MV-4-11 (cell line): ENCODE measurements at regions not wholly inside any gene's neighbourhood (a gene's known extent, or its start where the extent isn't known, plus 50 kb on each side); places are given as distances from the start of the nearest gene placed in this dataset.

Experiments used
- DNase-seq: peaks from one replicate; lab custom pipeline; 2025; lab: John Stamatoyannopoulos, UW

DNA sequence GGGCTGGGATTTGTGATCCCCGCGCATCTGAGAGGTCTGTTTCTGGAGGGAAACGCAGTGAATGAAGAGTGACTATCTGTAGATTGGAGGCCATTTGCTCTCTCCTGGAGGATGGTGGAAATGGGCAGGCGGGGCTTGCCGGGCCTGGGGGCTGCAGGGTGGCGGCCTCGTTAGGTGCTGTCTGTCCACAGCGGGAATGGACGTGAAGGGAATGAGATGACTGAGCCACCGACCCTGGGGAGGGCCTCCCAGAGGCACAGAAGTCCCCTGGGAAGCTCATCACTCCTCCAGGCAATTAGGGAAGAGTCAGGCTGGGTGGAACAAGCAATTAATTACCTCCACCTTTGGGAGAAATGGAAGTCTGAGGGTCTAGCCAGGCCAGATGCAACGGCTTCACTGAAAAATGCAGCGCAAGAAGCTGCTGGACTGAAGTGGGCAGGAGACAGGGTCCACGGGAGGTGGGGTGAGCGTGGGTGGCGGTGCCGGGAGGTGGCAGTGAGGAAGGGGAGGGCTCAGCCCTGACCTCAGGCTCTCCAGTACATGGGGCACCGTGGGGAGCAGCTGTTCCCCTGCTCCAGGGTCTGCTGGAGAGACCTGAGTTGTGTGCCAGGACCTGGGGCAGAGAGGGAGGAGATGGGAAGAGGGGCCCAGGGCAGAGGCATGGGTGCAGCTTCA lies 524.5 kb downstream of the BRD1 start:
- DNase-seq: no peak

- DNase-seq: no peak
Observed at GRCh38 chr22:49302530-49302929, 525.1 kb downstream of the BRD1 start.

GRCh38 chr22:49302150-49302460 lies 525.6 kb downstream of the BRD1 start:
- DNase-seq: no peak

DNA sequence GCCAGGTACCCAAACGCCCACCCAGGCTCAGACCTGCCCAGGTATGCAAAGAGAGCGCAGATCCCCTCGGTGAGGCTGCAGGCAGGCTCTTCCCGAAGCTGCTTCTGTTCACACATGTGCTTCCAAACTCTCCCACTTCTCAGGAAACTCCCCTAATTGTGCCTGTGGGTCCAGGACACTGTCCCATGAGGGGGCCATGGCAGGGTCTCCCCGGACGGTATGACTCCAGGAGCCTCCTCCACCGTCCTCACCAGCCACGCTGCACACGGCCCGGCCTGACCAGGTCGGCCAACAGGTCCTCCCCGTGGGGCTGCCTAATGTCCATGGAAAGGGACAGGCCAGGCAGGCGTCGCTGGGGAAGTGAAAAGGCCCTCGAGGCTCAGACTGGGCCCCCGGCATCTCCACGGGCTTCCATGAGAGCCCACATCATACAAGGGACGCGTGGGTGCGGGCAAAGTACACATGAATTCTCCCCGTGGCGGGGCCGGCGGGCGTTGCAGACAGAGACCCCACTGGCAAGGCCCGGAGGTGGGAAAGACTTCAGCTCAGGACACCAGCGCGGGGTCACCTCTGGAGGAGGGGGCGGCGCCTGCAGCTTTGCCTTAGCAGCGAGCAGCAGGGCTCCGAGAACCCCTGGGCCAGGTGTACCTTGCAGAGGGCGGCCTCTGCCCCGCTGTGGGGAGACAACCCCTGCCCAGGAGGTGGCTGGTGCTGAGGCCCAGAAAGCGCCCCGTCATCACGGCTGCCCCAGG lies 526.1 kb downstream of the BRD1 start:
- DNase-seq: no peak

GRCh38 chr22:49300951-49301397 lies 526.7 kb downstream of the BRD1 start:
- no peak for DNase-seq

DNA sequence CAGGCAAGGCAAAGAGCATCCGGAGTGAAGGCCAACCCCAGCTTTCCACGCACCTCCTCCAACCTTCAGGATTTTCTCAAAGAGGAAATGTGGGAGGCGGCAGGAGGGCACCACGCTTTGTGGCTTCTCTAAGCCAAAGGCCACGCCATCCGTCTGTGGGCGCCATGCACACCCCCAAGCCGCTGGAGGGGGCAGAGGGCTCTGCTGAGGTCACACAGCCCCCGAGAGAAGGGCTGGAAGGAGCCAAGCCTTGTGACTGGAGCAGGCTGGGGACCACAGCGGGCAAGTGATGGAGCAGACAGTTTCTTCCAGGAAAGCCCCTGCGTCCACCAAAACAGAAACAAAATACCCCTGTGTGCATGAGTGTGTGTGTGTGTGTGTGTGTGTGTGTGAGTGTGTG lies 527.4 kb downstream of the BRD1 start:
- no peak for DNase-seq

DNA sequence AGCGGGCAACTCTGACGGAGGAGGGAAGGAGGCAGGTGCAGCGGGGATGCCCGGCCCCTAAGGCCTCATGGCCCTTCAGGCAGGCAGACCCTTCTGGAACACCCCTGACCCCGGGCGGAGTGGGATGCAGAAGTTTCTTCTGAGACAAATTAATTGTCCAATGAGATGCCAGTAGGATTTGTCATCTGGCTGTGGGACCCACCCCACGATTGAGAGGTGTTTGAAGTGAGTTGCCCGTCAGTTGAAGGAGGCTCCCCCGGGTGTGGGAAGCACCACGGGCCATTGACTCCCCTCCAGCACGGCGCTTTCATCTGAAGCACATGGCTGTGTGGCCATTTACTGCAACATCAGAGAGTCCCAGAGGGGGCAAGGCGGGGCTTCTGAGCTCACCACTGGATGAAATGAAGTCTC lies 527.8 kb downstream of the BRD1 start:
- no peak for DNase-seq

DNA sequence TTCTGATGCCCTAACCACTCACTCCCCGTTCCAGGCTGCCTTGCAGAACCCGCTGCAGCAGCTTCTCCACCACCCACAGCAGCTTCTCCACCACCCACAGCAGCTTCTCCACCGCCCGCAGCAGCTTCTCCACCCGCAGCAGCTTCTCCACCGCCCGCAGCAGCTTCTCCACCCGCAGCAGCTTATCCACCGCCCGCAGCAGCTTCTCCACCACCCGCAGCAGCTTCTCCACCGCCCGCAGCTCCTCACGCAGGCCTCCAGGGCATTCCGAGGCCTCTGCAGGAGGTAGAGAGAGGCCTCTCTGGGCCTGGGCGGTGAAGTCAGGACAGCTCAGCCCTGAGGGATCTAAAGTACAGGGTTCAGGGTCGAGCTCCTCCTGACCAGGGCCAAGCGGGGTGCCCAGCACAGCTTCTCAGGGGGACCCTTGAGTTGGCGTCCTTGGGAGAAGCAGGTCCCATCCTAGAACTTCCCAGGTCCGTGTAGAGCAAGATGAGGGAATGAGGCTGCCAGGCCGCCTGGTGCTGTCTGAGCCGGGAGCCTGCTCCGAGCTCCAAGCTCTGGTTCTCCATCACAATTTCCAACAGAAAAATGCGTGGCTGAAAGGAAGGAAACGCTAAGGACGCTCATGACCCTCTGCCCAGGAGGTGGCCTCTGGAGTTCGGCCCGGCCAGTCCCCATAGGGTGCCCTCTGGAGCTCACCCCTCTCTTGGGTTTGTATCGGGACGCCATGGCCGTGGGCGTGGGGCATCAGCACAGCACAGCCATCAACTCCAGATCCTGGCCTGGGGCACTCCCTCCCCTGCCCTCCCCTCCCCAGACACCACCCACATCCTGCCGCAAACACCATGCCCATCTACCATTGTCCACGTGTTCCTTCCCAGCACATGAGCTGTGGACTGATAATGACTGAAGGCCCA lies 528.6 kb downstream of the BRD1 start:
- DNase-seq: no peak

DNA sequence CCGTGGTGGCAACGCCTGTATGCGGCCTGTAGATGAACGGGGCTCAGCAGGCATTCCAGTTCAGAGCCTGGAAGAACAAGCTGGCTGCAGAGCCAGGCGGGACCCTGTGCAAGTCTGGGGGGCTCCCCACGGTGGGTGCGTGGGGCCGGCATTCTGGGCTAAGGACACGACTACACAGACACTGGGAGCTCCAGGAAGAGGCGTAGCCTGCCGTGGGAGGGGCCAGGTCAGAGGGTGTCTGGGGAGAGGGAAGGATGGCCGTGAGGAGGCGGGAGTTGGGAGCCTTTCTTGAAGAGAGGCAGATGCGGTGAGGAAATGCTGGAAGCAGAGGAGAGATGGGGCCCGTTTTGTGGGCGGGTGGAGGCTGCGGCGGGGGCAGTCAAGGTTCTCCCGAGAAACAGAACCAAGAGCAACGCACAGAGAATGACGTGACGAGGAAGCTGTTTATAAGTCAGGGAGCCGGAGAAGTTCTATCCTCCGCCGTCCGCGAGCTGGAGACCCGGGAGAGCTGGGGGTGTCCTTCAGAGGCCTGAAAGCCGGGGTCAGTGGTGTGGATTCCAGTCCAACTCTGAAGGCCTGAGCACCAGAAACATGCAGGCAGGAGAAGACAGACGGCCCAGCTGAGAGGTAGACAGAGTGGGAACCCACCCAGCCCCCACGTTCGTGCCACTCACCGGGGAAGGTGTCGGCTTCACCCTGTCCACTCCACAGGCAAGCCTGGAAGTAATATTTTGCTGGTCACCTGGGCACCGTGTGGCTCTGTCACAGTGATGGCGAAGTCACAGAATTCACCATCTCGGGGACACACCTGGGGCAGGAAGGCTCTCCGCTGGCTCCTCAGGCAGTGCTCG lies 529.6 kb downstream of the BRD1 start:
- no peak for DNase-seq

DNA sequence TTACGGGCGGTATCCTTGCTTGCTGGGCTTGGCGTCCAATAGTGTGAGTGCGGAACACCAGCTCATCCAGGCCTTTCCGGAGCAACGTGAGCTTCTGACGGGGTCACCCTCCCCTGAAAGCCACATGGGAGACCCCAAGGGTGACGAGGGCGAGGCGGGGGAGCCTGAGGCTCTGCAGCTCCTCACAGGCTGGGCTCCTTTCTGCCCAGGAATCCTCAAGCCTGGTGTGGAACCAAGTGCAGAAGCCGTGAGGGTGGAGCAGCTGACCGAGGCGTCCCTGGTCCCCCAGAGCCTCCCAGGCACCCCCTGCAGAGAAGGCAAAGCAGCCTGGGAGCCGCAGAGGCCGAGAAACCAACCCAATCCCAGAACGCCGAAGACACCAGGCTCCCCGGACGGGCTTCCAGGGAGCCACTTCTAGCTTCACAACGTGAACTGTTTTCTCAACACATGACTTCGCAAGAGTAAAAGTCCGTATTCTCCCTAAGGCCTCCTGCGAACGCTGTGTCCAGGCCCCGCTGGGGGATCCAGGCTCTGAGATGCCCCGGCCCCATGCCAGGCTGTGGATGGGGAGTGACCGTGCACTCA lies 530.3 kb downstream of the BRD1 start:
- DNase-seq: no peak

DNA sequence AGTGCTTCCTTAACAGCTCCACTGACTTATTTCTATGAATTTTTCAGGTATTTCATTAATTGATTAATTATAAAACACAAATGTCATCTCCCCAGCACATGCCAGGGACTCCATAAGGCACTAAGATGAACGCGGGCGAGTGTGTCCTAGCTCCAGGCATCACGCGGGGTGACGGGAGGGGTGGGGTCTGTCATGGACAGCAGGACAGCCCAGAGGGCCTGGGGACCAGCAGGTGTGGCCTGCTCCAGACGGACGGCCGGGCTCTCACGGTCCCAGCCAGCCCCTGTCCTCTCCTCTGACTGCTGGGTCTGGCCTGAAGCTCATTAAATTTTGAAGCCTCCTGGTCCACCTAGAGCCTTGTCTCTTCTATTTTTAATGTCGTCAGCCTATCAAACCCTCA lies 531.1 kb downstream of the BRD1 start:
- no peak for DNase-seq

- no peak for DNase-seq
Observed at GRCh38 chr22:49295851-49296560, 531.7 kb downstream of the BRD1 start.

GRCh38 chr22:49295465-49295743 lies 532.3 kb downstream of the BRD1 start:
- DNase-seq: no peak

DNA sequence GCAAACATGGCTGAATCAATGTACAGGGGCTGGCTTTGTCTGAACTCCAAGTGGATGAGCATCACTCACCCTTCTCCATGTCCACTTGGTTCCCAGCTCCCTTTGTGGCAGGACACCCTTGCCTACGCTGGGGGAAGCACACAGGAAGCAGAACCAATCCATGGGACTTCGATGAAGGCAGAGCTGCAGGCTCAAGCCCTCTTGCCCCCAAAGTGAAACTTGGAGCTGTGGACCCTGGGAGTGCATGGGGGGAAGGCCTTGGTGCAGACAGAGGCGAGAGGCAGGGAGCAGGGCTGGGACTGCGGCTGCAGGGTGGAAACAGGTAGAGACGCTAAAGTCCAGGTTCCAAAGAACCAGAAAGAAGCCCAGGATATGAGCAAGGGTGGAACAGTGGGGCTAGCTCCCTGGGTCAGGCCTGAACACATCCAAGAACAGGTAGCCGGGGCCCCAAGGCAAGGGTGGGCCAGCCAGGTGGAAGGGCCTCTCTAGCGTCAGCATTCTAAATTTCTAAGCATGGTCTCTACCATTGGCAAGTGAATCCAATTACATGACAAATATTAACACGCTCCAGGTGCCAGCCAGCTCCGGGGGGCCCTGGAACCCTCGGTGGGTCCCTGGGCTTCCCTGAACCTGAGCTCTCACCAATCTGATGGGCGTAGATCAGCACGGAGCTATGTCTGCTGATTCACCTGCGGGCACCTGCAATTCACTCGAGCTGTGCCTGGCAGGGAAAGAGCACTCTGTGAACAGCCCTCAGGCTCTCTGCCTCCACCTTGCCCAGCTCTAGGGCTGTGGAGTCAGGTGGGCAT lies 532.8 kb downstream of the BRD1 start:
- no peak for DNase-seq

DNA sequence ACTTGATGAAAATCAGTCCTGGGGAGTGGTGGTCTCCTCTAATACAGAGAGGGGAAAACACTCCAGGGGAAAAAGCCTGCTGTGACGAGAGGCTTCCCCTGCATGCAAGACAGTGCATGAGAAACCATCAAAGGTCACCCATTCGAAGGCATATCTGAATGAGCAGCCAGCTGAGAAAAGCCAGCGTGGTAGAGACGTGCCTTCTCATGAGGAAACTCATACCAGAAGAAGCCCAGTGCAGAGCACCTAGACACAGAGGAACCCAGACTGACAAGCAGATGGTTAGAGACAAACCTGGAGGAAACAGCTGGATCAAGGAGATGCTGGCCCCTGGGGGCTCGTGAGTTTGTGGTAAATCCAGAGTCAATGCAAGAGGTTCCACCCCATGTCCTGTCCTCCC lies 534.8 kb downstream of the BRD1 start:
- no peak for DNase-seq

DNA sequence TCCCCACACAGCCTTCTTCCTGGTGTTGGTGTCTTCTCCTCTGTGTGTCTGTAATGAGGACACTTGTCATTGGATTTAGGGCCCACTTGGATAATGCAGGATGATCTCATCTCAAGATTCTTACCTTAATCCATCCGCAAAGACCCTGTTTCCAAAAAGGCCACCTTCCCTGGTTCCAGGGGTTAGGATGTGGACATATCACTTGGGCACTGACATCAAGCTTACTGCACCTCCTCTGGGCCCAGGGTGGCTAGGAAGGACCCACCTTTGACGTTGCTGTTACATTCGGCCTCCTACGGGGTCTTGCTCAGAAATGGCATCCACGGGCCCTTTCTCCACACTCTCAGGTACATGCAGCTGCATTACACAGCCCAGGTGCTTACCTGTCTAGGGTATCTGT lies 535.9 kb downstream of the BRD1 start:
- no peak for DNase-seq

DNA sequence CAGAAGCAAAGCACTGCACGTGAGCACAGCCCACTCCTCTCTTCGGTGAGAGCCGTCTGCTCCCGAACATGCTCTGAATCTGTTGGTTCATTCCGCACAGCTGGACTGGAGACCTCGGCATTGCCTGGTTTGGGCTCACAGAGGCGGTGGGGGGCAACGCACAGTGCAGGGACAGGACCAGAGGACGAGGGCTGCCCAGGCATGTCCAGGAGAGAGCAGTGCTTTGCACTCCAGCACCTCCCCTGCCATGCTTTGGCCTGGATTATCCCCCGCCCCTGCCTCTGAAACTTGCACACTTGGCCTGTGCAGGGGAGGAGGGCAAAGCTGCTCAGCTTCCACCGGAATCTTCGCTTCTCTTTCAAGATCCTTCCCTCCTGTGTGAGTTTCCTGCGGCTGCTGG lies 536.5 kb downstream of the BRD1 start:
- no peak for DNase-seq

- no peak for DNase-seq
Observed at GRCh38 chr22:49290711-49291110, 537.0 kb downstream of the BRD1 start.

DNA sequence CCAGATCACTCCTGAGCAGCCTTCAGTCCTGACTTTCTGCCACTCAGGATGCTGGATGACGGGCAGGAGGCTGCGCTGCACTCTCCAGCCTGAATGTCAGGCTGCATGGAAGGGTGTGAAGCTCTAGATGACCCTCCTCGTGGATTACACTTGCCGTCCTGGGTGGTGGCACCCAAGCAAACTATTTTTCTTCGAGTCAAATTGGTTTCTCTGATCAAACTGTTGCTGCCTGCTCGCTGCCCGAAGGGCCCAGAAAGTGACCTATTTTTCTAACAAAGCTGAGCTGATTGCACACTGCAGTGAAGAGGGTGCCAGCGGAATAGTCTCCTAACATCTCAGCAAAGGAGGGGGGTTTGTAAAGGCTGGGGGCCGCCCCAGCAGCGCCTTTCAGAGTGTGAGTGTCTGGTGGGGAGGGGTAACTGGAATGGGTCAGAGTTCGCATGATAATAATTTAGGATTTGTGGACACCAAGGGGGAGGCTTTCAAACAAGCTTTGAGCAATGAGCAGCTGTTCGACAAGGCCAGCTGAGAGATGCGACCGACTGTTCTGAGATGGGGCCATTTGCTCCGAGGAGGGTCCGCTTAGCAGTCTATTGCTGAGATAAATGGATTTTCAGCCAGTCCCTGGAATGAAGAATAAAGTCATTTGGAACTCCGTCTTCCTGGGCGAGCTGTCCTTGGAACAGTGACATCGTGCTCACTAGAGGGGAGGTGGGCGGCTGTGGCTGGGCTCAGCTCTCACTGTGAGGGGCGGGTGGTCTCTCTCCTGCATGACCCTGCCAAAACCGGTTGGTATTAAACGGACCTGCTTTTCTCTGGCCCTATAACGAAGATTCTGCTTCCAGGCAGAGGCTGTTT lies 537.6 kb downstream of the BRD1 start:
- DNase-seq: no peak
